Tibial nerve (tissue), 4 donors: ENCODE measurements at regions not wholly inside any gene's neighbourhood (a gene's known extent, or its start where the extent isn't known, plus 50 kb on each side); places are given as distances from the start of the nearest gene placed in this dataset.

Experiments
- DNase-seq, 2 donors: peaks; one replicate each; pipeline ENCODE4 v3.0.0-alpha.2; 2019; ENCODE audit warnings: low spot score in 2 of 2
- H3K27ac ChIP-seq, 4 donors: fragments of 200-600 bp; sonication (generic) in 3 of 4; one replicate each; pipeline ENCODE4 v1.5.1; 2017 to 2019; ENCODE audit warnings: mild to moderate bottlenecking in 1 of 4
- H3K27me3 ChIP-seq, 2 donors: fragments of 200-600 bp; sonication (generic) in 1 of 2; one replicate each; pipeline versions ENCODE4 v1.5.1 to v1.6.0; 2017 to 2019
- H3K36me3 ChIP-seq, 3 donors: fragments of 200-600 bp; sonication (generic); one replicate each; pipeline ENCODE4 v1.5.1; 2018 to 2019
- H3K4me1 ChIP-seq, 4 donors: fragments of 200-600 bp; sonication (generic) in 3 of 4; one replicate each; pipeline ENCODE4 v1.5.1; 2017 to 2019
- H3K4me3 ChIP-seq, 4 donors: fragments of 200-600 bp; sonication (generic) in 3 of 4; one replicate each; pipeline ENCODE4 v1.5.1; 2017 to 2019; ENCODE audit warnings: mild to moderate bottlenecking in 1 of 4, moderate library complexity in 1 of 4
- H3K9me3 ChIP-seq, 4 donors: fragments of 200-600 bp; sonication (generic) in 3 of 4; one replicate each; pipeline ENCODE4 v1.5.1; 2017 to 2019
- EP300 ChIP-seq, 2 donors: sonication (generic); formaldehyde crosslinking; IDR thresholded peaks; one replicate each; pipeline ENCODE4 v1.6.1; 2017; ENCODE audit warnings: antibody characterized with exemption in 2 of 2, mild to moderate bottlenecking in 1 of 2
- POLR2A ChIP-seq, 2 donors: fragments of 450-650 bp; IDR thresholded peaks; one replicate each; pipeline ENCODE4 v1.6.1; 2017; ENCODE audit warnings: antibody characterized with exemption in 2 of 2, mild to moderate bottlenecking in 2 of 2, moderate library complexity in 2 of 2
- WGBS, 2 donors: methylation state at CpG; one replicate each; pipeline ENCODE4 v1.1.5; 2018; 5-methylcytosine and 5-hydroxymethylcytosine counted together
- TF ChIP-seq, protein P1 (sequence below), 5 experiments: fragments of 200-600 bp in 3 of 5; fragments of 450-650 bp in 2 of 5; sonication (generic) in 3 of 5; IDR thresholded peaks; one replicate each; pipeline ENCODE4 v1.5.1; 2016 to 2019; ENCODE audit warnings: antibody characterized with exemption in 5 of 5, mild to moderate bottlenecking in 3 of 5, moderate library complexity in 2 of 5

DNA sequence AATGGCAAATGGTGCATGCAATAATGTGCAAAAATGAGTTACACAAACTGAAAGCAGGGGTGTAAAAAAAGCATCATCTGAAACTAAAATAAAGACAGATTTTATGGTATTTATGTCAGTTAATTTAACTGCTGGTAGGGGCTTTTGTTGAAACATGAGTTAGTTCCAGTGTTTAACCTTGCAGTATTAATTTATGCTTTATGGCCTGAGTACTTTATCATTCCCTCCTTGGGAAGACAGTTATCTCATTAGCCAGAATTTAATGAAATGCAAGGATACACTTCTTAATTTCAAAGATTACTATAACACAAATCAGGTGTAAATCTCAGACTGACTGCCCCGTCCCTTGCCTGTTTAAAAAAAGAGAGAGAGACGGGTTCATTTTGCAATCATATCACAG, 240.1 kb upstream of the MEIS2 start:
- TF ChIP-seq, protein P1, sequence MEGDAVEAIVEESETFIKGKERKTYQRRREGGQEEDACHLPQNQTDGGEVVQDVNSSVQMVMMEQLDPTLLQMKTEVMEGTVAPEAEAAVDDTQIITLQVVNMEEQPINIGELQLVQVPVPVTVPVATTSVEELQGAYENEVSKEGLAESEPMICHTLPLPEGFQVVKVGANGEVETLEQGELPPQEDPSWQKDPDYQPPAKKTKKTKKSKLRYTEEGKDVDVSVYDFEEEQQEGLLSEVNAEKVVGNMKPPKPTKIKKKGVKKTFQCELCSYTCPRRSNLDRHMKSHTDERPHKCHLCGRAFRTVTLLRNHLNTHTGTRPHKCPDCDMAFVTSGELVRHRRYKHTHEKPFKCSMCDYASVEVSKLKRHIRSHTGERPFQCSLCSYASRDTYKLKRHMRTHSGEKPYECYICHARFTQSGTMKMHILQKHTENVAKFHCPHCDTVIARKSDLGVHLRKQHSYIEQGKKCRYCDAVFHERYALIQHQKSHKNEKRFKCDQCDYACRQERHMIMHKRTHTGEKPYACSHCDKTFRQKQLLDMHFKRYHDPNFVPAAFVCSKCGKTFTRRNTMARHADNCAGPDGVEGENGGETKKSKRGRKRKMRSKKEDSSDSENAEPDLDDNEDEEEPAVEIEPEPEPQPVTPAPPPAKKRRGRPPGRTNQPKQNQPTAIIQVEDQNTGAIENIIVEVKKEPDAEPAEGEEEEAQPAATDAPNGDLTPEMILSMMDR (IDR thresholded peaks at IDR 0.05) = no peak
- TF ChIP-seq POLR2A (IDR thresholded peaks at IDR 0.05) = no peak
- TF ChIP-seq EP300 (IDR thresholded peaks at IDR 0.05) = no peak
- no peaks in the 10 kb centered on the region for H3K27me3 ChIP-seq
- DNase-seq = no peak
- H3K4me3 ChIP-seq = no peak overlapping the region
- H3K9me3 ChIP-seq = no peaks in the 10 kb centered on the region
- H3K27ac ChIP-seq = no peak overlapping the region
- WGBS, 2 donors = 79 to 84% methylated on average over 2 of the region's 2 CpGs
- no peaks in the 10 kb centered on the region for H3K36me3 ChIP-seq
- H3K4me1 ChIP-seq = no peaks in the 10 kb centered on the region

DNA sequence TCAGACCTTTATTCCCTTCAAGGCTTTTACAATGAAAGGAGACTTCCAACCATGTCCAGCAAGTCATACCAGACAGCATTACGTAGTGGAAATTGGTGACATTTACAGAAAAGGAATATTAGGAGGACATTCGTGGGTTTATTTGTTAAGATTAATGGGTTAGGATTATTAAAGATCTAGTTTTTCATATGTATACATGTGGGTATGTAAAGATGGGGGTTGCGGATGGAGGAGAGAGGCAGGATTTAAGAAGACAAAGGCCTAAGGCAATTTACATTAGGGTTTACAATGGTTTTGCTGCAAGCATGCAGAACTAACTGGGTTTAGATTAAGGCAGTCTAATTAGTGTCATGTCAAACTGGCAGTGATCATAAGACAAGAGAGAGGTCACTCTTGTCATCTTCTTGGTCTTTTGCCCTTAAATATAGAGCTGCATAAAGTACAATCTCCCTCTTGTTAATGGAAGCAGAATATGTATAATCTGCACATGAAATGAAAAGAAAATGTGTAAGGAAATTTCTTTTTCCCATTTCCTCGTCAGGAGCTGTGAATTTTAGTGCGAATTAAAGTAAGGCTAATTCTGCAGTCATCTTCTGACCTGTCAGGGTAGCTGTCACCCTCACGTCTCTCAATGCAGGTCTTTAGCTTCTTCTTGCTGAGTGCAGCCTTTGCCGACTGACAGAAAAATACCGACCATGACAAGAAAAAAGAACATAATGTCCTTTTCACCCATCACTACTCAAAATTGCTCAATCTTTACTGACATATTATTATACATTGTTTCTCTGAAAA, 258.9 kb upstream of the MEIS2 start:
- H3K4me3 ChIP-seq = no peak overlapping the region
- H3K4me1 ChIP-seq = no peaks in the 10 kb centered on the region
- DNase-seq = no peak
- no peaks in the 10 kb centered on the region for H3K9me3 ChIP-seq
- no peaks in the 10 kb centered on the region for H3K27me3 ChIP-seq
- TF ChIP-seq POLR2A (IDR thresholded peaks at IDR 0.05) (no peak), EP300 (IDR thresholded peaks at IDR 0.05) (no peak)
- H3K27ac ChIP-seq = no peak overlapping the region
- no peaks in the 10 kb centered on the region for H3K36me3 ChIP-seq
- WGBS, 2 donors = 71% methylated on average over 8 of the region's 8 CpGs

DNA sequence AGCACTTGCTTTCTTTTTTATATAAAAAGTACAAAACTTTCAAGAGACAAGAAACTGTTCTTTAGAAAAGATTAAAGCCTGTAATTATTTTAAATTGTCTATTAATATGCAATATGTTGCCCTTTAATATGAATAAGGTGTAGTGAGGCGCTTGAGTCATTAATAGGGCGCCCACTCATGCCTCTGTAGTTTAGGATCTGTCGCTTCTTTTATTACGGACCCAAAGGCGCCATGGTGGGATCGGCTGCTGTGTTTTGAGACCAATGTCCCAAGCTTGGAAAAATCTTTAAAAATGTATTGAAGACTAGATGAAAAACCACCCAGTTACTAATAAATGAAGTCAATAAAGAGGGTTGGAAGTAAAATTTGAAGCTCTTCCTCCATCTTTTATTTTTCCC, 259.5 kb upstream of the MEIS2 start:
- TF ChIP-seq, protein P1 (IDR thresholded peaks at IDR 0.05) = no peak
- TF ChIP-seq EP300 (IDR thresholded peaks at IDR 0.05) (no peak), POLR2A (IDR thresholded peaks at IDR 0.05) (no peak)
- Histone ChIP-seq H3K36me3 (no peaks in the 10 kb centered on the region), H3K4me1 (no peaks in the 10 kb centered on the region), H3K4me3 (no peak overlapping the region), H3K27ac (no peak overlapping the region), H3K9me3 (no peaks in the 10 kb centered on the region), H3K27me3 (no peaks in the 10 kb centered on the region)
- whole genome bisulfite sequencing, 2 donors = 94 to 95% methylated on average over 6 of the region's 6 CpGs
- DNase-seq = no peak

DNA sequence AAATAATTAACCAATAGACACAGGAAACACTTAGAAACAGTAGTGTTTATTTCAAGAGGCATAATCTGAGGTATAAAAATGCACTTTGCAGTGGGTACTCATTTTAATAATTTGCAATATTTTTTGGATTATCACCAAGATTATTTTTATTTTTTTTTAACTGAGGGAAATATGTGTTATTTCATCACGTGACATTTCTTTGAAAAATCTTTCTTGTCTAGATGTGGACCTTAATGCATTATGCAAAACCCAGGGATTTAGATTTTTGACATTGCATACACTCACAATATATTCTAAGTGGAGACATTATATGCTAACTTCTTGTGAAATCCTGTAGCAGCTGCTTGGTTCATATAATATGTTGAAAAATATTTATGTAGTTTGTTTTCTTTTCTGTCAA, 260.4 kb upstream of the MEIS2 start:
- TF ChIP-seq, protein P1 (IDR thresholded peaks at IDR 0.05) = no peak
- TF ChIP-seq EP300 (IDR thresholded peaks at IDR 0.05) = no peak
- TF ChIP-seq POLR2A (IDR thresholded peaks at IDR 0.05) = no peak
- WGBS, 2 donors = 75 to 76% methylated on average over 1 of the region's 1 CpG
- no peaks in the 10 kb centered on the region for H3K36me3 ChIP-seq

DNA sequence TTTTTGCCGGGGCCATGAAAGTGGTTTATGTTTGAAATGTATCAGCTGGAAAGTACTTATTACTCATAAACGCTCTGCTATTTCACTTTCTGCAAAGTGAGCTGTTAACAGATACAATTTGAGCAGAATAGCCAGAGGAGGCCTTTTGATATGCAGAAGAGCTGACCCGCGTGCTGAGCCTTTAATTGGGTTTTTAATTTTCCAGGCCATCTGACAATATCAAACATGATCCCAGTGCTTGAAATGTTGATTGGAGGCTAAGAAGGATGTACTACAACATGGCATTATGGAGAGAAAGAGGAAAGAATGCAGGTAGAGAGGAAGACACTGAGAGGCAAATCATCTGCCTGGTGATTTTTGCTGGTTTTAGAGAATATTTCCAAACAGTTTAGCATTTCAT, 261.3 kb upstream of the MEIS2 start:
- TF ChIP-seq POLR2A (IDR thresholded peaks at IDR 0.05) (no peak), EP300 (IDR thresholded peaks at IDR 0.05) (no peak)
- TF ChIP-seq, protein P1 (IDR thresholded peaks at IDR 0.05) = no peak
- Histone ChIP-seq H3K27me3 (no peaks in the 10 kb centered on the region), H3K4me1 (no peaks in the 10 kb centered on the region), H3K4me3 (no peak overlapping the region), H3K27ac (no peak overlapping the region), H3K9me3 (no peaks in the 10 kb centered on the region), H3K36me3 (no peaks in the 10 kb centered on the region)
- WGBS, 2 donors = 62 to 74% methylated on average over 4 of the region's 4 CpGs
- DNase-seq = no peak

More for the DNA sequence above, 260.4 kb upstream of the MEIS2 start:
- no peaks in the 10 kb centered on the region for H3K9me3 ChIP-seq
- no peaks in the 10 kb centered on the region for H3K4me1 ChIP-seq
- H3K27me3 ChIP-seq = no peaks in the 10 kb centered on the region
- H3K4me3 ChIP-seq = no peak overlapping the region
- H3K27ac ChIP-seq = no peak overlapping the region
- no peak for DNase-seq
